ENCODE measurements at regions not wholly inside any gene's neighbourhood (a gene's known extent, or its start where the extent isn't known, plus 50 kb on each side); places are given as distances from the start of the nearest gene placed in this dataset.

GRCh38 chr4:3679851-3680311 lies 86.3 kb upstream of the ADRA2C start:
- no peak for TF ChIP-seq POLR2AphosphoS5 (IDR thresholded peaks at IDR 0.05; ENCODE audit: low read depth, low read length)
- no peak for TF ChIP-seq POLR2A (IDR thresholded peaks at IDR 0.05; ENCODE audit: low read depth, low read length)
- no peak for TF ChIP-seq SPI1 (IDR thresholded peaks at IDR 0.05; ENCODE audit: low read depth, low read length)
- TF ChIP-seq TAF1 (IDR thresholded peaks at IDR 0.05; ENCODE audit: low read depth, low read length): no peak
- TF ChIP-seq POU2F2 (IDR thresholded peaks at IDR 0.05; ENCODE audit: low read depth, low read length): no peak

Data from GM12891 (cell line).